ENCODE measurements at regions not wholly inside any gene's neighbourhood (a gene's known extent, or its start where the extent isn't known, plus 50 kb on each side); places are given as distances from the start of the nearest gene placed in this dataset.
"Not testable (repeated sequence)": the region's sequence is repeated elsewhere in the genome, so short reads cannot be mapped to it uniquely, and the experiment has no call there.

DNA sequence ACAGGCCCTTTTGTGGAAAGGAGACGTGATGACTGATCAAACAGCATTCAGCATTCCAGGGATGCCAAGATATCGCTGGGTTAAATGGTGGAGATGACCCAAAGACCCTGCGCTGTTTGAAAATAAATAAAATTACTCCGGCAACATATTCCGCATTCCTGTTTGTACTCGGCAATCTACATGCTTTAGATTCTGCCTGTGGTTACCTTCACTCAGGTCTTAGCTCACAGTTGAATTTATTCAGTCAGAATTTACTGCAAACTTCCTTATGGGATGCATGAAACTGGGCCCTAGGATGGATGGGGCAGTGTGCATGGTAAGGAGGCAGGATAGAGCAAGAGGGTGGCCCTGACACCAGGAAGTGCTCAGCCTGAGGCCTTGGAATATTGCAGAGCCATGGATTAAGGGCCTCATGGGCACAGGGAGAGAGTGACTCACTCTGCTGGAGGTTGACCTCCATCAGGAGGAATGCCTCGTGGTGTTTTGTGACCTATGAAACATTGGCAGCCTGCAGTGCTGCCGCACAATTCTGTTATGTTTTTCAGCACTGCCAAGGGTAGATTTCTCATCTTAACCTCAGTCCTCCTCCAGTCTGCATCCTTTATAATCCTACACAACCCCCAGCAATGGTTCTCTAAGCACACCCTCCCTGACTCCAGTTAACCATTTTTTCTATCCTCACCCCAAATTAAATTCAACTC is 321.4 kb downstream of the IRS1 start:
- DNase-seq, result no peak

DNA sequence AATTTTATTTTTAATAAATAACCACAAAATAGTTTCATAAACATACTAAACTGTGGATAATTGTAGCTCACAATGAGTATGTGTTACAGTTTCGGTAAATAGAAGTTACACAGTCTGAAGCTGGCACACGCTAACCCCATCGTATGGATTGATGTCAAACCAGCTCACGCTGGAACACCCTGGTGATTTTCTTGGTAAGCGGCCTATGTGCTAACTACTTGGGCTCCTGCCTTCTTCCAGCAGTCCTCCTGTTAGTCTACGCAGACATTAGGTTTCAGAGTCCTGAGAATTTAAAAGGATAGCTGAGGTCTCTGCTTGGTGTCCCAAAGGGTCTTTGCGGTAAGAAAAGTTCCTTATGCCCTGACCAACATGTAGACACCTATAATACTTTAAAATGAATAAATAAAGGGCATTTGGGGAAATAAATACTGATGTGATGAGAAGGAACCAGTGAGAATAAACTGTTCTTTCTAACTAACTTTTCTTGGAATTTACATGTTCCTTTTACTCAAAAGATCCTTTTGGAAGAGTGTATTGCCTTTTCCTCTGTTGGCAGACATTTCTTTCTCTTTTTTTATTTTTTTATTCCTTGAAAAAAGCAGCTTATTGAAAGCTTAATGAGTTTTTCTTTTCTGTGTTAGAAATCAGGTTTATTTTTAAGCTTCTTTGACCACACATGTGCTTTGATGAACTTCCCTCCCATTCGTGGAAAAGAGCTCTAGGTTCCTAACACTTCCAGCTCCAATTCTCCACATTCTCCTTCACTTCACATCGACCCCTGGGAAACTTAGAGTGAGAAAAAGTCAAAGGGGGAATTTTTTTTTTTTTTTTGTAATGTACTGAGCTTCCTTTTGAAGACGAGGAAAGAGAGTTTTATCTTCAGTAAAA is 322.2 kb downstream of the IRS1 start:
- DNase-seq, result no peak

DNA sequence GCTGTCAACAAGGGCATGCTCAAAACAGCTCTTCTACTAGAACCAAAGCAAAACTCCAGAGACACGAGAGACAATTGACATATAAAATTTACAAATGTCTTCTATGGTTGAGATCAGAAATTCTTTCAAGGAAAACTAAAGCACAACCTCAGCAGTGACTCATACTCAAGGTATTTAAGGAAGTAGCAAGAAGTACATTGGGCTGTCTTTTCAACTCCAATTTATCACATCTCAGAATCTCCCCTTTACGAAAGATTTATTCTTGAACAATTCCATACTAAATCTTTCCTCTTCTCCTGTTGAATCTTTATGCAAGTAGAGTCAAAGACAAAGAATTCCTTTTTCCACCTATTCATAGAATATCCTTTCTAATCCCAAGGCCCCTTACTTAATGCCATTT is 324.0 kb downstream of the IRS1 start:
- DNase-seq, result no peak

DNA sequence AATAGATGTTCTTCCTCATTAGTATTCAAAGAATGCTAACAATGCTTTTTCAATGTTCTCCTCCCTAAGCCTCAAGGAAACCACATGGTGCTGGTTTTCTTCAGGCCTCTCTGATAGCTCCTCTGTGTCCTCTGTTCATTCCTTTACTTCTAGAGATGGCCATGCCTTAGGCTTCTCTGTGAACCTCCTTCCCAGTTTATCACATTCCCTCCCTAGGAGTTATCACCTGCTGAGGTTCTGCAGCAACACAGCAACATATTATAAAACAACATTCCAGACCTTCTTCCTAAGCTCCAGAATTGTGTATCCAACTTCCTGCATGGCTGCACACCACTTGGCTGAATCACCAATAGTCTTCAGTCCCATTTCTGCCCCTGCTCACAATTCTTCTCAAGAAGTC is 325.5 kb downstream of the IRS1 start:
- no peak for DNase-seq

DNA sequence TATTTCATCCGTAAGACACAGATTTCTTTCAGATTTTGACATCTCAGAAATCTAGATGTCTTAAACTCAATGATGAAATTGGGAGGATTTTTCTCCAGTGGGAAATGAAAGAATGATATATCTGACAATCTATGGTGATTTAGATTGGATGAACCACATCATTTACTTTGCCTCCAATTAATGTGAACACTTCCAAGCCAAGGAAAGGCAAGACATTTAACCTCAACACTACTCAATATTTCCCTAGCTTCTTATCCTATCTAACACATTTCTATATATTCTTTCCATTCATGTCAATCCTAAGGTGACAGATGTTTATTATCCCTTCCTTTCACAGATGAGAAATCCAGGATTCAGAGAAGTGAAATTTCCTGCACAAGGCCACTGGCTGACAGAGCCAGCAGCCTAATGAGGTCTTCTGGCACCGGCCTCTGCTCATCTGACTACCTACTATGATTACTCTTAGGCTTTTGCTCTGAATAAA is 327.6 kb downstream of the IRS1 start:
- no peak for DNase-seq

DNA sequence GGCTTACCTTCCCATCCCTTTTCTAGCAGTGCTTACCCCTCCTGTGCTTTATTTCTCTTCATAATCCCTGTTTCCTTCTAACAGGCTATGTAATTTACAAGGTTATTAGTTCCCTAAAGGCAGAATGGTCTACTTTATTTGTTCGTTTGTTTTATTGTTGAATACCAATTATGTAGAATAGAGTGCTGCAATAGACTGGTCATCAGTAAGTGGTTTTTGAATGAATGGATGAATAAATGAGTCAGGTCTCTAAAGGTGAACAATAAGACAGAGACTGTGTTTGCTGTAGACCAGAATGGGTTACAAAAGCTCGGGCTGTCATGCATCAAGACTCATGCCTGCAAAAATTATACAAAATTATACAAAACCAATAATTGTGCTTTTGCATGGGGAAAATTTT is 332.0 kb downstream of the IRS1 start:
- DNase-seq, result no peak

DNA sequence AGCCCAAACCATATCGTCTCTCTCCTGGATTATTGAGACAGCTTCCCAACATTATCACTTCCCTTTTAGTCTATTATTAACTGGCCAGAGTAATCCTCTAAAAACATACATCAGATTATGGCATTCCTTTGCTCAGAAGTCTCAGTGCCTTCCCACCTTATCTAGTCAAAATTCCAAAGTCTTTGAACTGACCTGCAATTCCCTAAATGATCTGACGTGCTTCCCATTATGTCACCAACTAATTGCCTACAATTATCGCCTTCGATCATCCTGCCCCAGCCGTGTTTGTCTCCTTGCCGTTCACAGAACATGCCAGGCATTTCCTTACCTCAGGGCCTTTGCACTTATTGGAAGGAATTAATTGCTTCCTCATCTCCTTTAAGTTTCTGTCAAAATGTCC is 332.4 kb downstream of the IRS1 start:
- DNase-seq, result no peak

DNA sequence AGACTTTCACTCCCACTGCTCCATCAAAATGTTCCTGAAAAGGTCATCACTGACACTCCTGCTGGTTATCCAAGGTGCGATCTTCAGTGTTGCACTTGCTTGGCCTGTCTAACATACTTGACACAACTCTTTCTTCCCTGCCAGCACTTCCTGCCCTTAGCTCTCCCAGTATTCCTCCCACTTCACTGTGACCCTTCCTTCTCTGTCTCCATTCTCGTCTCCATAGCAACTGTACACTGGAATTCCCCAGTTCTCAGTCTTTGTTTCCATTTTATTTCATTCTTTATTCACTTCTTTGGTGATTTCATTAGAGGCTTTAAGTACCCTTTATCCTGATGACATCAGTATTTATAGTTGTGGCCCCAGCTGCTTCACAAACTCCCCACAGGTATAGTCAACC is 333.0 kb downstream of the IRS1 start:
- DNase-seq, result no peak

DNA sequence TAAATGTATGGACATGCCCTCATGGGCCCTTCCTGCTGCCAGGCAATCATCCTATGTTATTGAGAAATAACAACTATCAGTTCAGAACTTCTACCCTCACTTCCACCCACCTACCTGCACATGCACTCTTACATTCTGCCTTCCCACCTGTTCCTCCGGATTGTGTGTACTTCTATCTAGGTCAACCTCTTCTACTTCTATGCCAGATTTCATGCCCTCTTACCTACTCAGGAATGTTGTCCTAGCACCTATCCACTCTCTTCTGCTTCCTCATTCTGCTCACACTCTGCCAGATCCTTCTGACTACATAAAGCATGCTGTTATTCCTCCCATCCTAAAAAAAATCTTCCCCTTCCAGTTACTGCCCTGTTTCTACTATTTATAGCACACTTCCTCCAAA is 333.5 kb downstream of the IRS1 start:
- no peak for DNase-seq

DNA sequence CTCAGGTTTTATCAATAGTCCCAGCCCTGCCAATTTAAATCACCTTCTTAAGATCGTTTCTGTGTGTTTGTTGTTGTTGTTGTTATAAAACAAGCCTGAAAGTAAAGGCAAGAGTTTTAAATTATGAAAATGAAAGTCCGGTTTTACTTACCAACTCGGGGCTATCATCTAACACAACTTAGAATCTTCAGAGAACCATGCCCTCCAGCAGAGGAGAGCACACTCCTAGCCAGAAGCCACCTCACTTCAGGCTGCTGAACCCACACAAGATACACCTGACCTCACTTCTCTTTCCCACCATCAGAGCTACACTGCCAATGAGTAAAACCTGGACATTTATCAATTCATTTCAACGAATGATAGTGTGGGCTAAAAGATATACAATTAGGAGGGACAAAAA is 335.2 kb downstream of the IRS1 start:
- no peak for DNase-seq

DNA sequence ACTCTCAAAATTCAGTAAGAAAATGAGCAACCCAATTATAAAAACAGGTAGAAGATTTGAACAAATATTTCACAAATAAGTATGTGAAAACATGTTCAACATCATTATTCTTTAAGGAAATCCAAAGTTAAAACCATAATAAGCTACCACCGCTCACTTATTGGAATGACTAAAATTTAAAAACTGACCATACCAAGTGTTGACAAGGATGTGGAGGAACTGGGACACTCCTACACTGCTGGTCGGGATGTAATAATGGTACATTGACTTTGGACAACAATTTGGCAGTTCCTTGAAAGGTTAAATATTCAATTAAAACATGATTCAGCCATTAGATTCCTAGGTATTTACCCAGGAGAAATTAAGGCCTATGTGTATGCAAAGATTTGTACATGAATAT is 336.5 kb downstream of the IRS1 start:
- DNase-seq, result no peak

DNA sequence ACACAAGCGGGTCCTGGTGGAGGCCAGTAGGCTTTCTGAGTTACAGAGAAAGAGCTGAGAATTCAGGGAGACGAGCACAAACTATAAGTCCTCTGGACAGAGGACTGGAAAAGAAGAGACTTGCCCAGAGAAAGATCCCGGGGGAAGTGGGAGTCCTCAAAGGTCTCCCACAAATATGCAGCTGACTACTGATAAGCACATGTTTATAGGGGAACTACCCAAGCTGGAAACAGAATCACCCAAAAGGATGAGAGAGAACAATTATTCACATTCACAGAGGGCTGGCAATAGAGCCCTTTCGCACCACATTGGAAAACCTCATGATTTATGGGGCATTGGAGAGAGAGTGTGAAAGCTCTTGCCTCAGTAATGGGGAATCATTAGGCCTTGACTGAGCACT is 337.6 kb downstream of the IRS1 start:
- DNase-seq, result no peak

DNA sequence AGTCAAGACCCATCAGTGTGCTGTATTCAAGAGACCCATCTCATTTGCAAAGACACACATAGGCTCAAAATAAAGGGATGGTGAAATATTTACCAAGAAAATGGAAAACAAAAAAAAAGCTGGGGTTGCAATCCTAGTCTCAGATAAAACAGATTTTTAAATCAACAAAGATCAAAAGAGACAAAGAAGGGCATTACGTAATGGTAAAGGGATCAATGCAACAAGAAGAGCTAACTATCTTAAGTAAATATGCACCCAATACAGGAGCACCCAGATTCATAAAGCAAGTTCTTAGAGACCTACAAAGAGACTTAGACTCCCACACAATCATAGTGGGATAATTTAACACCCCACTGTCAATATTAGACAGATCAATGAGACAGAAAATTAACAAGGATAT is 343.5 kb downstream of the IRS1 start:
- not testable (repeated sequence) for DNase-seq

DNA sequence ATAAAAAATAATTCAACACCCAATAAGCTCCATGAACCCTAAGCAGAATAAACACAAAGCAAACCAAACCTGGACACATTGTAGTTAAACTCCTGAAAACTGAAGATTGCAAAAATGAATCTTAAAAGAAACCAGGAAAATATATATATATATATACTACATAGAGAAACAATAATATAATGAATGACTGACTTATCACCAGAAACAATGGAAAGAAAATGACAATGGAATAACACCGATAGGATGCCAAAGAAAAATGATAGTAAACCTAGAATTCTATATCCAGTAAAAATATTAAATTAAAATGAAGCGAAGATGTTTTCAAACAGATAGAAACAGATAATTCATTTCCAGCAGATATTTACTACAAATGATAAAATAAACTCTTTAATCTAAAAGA is 346.9 kb downstream of the IRS1 start:
- no peak for DNase-seq

DNA sequence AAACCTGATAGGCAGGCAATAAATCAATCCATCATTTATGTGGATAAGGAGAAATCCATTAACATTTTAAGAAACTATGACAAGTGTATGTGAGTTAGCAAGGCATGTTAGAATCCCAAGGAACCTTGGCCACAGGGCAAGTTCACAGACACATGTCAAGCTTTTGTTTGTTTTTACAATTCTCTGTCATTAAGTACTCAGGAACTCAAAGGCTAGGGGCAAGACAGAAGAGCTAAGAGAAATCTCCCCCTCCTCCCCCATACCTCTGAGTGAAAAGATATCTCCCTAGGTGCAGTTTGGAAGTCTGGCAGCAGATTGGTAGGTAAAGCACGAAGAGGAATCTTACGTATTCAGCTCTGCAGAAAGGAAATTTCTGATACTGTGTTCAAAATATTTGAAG is 348.1 kb downstream of the IRS1 start:
- no peak for DNase-seq

DNA sequence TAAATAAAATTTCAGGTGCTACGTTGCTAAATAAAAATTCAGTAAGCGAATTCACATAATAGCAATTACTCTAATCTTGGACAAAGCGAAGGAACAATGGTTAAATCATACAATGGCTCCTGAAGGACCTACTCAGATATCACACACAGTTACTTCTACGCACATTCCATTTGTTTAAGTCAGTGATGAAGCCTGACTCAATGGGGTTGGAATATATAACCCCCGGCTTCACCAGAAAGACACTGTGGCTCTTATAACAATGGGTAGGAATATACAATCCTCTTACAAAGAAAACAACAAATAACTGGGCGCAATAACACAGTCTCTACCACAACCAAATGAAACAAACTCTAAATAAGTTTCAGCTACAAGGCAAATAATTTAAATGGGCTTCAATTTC is 349.5 kb downstream of the IRS1 start:
- DNase-seq, result no peak

DNA sequence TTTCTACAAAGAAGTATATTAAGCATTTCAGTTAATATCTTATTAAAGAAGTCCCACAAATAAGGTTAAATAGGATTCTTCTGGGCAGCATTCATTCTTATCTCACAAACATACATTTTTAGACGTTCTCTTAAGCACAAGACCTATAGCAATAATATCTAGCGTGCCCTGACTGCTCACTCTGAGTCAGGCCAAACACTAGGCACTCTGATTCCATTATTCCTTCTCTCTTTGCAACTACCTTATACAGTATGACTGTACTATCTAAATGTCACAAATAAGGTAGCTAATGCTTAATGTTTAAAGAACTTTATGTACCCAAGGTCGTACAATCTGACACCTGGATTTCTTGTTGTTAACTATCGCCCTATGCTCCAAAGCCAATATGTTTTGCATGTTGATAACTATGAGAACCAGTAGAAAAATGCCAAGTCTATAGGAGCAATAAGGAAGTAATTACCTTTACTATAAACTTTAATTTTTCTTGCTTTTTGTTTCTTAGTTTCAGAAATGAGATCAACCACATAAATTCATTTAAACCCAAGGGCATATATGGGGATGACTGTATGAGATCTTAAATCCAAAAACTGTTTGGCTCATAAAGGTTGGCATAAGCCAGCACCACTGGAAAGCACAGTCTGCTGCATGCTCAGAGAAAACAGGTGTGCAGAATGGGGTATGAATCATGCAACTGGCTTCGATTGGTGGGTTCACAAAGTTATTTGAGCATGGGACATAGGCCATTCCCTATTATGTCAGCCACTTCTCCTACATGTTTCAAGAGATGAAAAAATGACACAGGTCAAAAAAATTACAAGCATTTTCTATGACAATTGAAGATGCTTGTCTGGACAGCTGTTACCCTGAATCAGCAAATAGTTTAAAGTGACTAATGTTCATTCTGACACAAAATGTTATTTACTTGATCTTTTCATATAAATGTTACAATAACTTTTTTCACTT is 352.0 kb downstream of the IRS1 start:
- no peak for DNase-seq

DNA sequence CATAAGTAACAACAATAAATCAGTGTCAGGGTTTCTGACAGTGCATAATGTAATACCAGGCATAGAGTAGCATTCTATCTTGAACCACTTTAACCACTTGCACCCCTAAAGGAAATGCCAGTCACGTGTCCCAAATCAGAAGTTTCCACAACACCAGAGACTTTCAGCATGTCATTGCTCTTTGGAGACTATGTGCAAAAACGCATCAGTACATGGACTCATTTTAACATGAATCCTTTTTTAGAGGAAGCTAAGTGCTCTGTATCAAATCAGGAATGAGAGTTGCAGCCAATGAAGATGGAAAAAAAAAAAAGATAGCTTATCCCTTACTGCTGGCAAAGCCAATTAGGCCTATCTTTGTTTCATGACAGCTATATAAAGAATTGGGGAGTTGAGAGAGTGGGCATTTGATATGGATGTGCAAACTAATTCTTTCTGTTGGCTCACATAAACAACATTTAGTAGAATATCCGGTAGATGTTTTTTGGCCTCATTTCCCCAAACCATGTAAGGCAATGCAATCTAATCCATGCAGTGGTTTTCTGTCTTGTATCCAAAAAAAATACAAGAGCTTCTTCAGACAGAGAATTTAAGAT is 353.1 kb downstream of the IRS1 start:
- DNase-seq, result no peak

DNA sequence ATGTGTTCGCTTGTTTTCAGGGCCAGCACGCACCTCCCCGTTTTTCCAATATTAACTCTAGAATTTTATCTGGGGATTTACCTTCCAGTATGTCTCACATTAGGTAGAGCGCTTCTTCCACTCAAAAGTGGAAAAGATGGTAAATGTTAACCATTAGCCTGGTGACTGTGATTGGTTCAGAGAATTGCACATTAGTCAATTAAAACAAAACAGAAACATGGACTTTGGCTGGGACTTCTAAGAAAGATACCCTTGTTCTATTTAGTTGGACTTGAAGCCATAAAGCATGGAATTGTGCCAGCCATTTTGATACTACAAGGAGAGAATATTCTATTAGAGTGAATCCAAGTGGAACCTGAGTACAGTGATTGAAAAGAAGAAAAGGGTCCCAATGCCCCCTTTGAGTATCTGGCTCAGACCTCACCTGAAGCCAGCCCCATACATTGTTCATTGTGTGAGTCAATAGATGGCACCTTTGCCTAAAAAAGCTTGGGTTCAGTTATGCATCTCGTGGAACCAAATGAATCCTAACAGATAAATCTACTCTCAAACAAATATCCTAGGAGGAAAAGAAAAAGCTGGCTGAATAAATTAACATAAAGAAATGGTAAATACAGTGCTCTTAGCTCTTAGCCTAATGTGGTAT is 354.3 kb downstream of the IRS1 start:
- DNase-seq, result no peak

DNA sequence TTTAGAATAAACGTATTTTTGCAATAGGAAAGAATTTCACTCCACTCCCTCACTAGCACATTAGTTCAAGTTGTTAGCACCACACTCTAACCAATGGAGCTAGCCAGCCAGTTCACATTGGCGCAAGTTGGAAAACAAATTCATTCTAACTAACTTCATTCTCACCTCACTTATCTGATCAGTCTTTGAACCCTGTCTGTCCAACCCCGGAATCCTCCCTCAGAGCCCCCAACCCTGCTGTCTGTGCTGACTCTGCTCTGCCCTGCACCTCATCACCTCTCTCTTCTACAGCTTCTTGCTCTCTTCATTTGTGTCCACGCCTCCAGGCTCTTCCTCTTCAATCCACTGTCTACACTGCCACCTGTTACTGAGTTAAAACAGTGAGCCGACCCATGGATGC is 356.5 kb downstream of the IRS1 start:
- no peak for DNase-seq

Measured in amygdala (tissue), 56 donors.